C4-2B (cell line): ENCODE measurements at regions not wholly inside any gene's neighbourhood (a gene's known extent, or its start where the extent isn't known, plus 50 kb on each side); places are given as distances from the start of the nearest gene placed in this dataset.

Source experiments
- ZFX ChIP-seq: fragments of 450-650 bp; IDR thresholded peaks from 2 replicates; pipeline ENCODE4 v1.6.1; 2017
- TF ChIP-seq, protein P1 (sequence below): fragments of 450-650 bp; conservative IDR thresholded peaks from 2 replicates; pipeline ENCODE4 v1.5.1; 2017; ENCODE audit warnings: mild to moderate bottlenecking

DNA sequence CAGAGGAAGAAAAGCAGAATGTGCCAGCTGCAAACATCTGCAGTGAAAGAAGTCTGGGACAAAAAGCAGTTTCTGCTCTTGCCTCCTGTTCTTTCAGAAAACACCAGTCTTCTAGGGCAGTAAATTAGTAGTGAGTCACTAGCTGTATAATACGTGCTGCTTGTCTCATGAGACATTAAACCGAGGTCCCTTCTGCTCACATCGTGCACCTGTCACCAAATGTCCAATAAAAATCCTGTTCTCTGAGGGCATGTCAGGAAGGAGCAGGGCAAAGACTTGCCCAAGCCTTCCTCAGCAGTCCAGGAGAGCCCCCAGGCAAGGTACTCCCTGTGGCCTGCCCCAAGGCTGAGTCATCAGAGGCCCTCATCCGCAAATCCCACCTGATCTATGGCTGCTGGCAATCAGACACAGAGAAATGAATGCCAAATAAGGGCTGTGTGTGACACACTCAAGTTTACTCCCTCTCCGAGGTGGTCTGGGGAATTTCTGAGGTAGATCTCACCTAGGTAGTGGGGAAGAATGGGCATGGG is 255.3 kb upstream of the SMARCA2 start:
- TF ChIP-seq, protein P1, sequence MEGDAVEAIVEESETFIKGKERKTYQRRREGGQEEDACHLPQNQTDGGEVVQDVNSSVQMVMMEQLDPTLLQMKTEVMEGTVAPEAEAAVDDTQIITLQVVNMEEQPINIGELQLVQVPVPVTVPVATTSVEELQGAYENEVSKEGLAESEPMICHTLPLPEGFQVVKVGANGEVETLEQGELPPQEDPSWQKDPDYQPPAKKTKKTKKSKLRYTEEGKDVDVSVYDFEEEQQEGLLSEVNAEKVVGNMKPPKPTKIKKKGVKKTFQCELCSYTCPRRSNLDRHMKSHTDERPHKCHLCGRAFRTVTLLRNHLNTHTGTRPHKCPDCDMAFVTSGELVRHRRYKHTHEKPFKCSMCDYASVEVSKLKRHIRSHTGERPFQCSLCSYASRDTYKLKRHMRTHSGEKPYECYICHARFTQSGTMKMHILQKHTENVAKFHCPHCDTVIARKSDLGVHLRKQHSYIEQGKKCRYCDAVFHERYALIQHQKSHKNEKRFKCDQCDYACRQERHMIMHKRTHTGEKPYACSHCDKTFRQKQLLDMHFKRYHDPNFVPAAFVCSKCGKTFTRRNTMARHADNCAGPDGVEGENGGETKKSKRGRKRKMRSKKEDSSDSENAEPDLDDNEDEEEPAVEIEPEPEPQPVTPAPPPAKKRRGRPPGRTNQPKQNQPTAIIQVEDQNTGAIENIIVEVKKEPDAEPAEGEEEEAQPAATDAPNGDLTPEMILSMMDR, result no peak
- no peak for TF ChIP-seq ZFX
